ENCODE measurements at regions not wholly inside any gene's neighbourhood (a gene's known extent, or its start where the extent isn't known, plus 50 kb on each side); places are given as distances from the start of the nearest gene placed in this dataset.
A peak's percentile ranks its signal among the peaks of the same experiment; 100 is the strongest.

- peak in 1 of 3 donors; percentile 14 for DNase-seq
Observed at GRCh38 chr20:9981829-9982228, 53.0 kb upstream of the ANKEF1 start.

GRCh38 chr20:9978397-9979004, 56.3 kb upstream of the ANKEF1 start:
- peak; percentile 83 to 89 (median 83) for DNase-seq

- no peak for DNase-seq
Observed at GRCh38 chr20:9977629-9978028, 57.2 kb upstream of the ANKEF1 start.

- DNase-seq = no peak
Observed at GRCh38 chr20:9974324-9974723, 60.5 kb upstream of the ANKEF1 start.

GRCh38 chr20:9971746-9972145, 63.0 kb upstream of the ANKEF1 start:
- no peak for DNase-seq

- DNase-seq = no peak
Observed at GRCh38 chr20:9969626-9970025, 65.2 kb upstream of the ANKEF1 start.

- no peak for DNase-seq
Observed at GRCh38 chr20:9968015-9968414, 66.8 kb upstream of the ANKEF1 start.

- DNase-seq = no peak
Observed at GRCh38 chr20:9966966-9967365, 67.8 kb upstream of the ANKEF1 start.

GRCh38 chr20:9963029-9963428, 71.8 kb upstream of the ANKEF1 start:
- DNase-seq = no peak

- no peak for DNase-seq
Observed at GRCh38 chr20:9958693-9959092, 76.1 kb upstream of the ANKEF1 start.

- DNase-seq = no peak
Observed at GRCh38 chr20:9955646-9956045, 79.1 kb upstream of the ANKEF1 start.

GRCh38 chr20:9949563-9949962, 85.2 kb upstream of the ANKEF1 start:
- no peak for DNase-seq

GRCh38 chr20:9945408-9945807, 89.4 kb upstream of the ANKEF1 start:
- no peak for DNase-seq

- no peak for DNase-seq
Observed at GRCh38 chr20:9942736-9943135, 92.1 kb upstream of the ANKEF1 start.

- no peak for DNase-seq
Observed at GRCh38 chr20:9940329-9940728, 94.5 kb upstream of the ANKEF1 start.

GRCh38 chr20:9939231-9939630, 95.6 kb upstream of the ANKEF1 start:
- DNase-seq = no peak

- no peak for DNase-seq
Observed at GRCh38 chr20:9935285-9935684, 96.4 kb upstream of the PAK5 start.

GRCh38 chr20:9930142-9930541, 91.3 kb upstream of the PAK5 start:
- DNase-seq = no peak

GRCh38 chr20:9928955-9929354, 90.1 kb upstream of the PAK5 start:
- DNase-seq = no peak

GRCh38 chr20:9928281-9928737, 89.4 kb upstream of the PAK5 start:
- DNase-seq = no peak

- DNase-seq = peak in 2 of 3 donors; percentile 2 to 11
Observed at GRCh38 chr20:9927224-9927623, 88.3 kb upstream of the PAK5 start.

GRCh38 chr20:9926476-9926875, 87.6 kb upstream of the PAK5 start:
- DNase-seq = no peak

GRCh38 chr20:9926007-9926406, 87.1 kb upstream of the PAK5 start:
- DNase-seq = no peak

GRCh38 chr20:9923648-9924047, 84.8 kb upstream of the PAK5 start:
- DNase-seq = no peak
